ENCODE measurements at regions not wholly inside any gene's neighbourhood (a gene's known extent, or its start where the extent isn't known, plus 50 kb on each side); places are given as distances from the start of the nearest gene placed in this dataset.
"Not testable (repeated sequence)": the region's sequence is repeated elsewhere in the genome, so short reads cannot be mapped to it uniquely, and the experiment has no call there.

DNA sequence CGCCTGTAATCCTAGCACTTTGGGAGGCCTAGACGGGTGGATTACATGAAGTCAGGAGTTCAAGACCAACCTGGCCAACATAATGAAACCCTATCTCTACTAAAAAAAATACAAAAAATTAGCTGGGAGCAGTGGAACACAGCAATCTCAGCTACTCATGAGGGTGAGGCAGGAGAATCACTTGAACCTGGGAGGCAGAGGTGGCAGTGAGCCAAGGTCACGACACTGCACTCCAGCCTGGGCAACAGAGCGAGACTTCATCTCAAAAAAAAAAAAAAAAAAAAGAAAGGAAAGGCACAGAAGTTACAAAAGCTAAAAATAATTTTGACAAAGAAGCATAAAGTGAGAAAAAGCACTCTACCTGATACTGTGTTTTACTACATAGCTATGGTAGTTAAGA lies 618.1 kb downstream of the PDHA2 start:
- DNase-seq: not testable (repeated sequence)

DNA sequence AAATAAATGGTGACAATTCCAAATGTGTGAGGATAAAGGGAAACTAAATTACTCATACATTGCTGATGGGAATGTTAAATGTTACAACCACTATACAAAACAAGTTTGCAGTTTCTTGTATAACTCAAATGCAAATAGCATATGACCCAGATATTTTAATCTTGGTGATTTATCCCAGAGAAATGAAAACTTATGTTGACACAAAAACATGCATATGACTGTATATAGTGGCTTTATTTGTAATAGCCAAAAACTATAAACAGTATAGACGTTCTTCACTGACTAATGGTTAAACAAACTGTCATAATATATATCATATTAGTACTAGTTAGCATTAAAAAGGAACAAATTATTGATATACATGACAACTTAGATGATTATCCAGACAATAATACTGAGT lies 619.2 kb downstream of the PDHA2 start:
- DNase-seq: no peak

DNA sequence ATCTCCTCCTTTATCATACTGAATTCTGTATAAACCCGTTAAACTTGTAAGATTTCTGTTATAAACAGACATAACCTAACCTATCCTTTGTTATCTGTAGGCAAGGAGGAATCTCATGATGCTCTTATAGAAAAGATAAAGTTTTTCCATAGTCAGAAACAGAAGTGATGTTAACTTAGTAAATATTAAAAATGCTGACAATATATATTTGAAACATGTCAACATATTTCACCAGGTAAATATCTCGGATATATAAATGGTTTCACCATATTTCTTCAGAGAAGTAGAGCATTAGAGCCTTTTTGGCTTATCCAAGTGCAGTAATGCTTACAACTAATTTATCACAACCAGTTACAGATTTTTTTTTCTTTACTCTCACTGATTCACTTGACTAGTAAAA lies 625.9 kb downstream of the PDHA2 start:
- DNase-seq: no peak

DNA sequence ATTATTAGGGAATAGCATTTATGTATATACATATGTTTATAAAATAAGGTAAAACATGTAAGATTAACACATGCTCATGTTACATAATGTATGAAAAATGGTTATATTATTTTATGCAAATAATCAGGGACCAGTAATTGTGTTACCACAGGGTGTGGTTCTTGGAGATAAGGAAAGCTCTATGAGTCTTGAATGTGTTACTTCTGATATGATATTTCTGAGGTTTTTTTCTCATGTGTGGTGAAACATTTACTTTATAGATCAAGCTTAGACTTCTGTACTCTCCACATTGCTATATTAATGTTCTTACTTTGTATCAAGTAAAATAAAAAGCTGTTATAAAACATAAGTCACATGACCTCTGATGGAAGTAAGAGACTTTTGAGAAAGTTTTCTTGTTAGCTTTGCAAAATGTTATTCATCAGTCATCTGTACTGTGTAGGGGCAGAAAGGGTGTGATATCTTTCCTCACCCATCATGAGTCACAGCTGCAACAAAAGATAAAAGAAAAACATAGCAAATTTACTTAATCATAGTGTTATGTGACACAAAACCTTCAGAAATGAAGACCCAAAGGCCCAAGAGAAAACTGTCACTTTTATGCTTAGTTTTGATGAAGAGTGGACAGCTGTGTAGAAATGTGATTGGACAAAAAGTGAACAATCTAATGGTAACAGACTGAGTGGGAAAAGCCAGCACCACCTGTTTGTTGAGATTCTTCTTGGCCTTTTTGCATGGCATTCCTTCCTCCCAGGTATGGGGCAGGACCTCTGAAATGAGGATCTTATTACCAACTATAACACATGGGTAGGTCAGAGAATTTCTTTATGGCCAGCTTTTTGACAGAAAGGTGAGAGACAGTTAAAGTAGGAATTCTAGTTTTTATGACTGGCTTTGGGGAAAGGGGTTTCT lies 632.3 kb downstream of the PDHA2 start:
- no peak for DNase-seq

DNA sequence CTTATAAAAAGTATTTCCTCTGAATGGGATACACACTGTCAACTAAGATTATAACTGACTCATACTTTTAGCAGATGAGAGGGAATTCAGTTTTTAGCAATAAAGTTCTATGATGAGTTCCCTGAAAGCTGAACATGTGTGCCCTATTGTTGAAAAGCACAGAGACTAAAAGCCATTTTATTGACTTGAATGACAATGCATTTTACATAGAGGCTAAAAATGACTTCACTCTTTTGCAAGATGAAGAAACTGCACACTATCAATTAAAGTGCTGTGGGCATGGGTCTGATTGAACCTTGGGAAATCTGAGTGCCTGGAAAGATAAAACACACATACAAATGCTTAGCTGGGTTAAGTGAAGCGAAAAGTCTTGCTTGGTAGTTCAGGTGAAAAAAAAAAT lies 633.4 kb downstream of the PDHA2 start:
- no peak for DNase-seq

DNA sequence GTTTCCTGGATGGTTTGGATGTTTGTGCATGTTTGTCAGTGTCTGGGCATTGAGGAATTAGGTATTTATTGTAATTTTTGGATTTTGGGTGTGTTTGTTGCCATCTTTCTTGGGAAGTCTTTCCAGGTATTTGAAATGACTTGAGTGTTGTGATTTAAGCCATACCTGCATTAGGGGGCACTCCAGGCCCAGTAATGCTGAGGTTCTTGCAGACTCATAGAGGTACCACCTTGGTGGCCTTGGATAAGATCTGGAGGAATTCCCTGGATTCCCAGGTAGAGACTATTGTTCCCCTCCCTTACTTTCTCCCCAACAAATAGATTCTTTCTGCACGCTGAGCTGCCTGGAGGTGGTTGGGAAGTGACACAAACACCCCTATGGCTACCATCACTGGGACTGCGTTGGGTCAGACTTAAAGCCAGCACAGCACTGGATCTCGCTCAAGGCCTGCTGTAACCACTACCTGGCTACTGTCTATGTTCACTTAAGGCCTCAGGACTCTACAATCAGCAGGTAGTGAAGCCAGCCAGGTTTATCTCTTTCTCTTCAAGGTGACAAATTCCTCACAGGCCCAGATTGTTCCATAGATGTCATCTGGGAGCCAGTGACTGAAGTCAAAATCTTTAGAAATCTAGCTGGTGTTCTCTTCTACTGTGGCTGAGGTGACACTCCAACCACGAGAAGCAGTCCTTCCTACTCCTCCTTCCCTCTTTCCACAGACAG lies 643.6 kb downstream of the PDHA2 start:
- no peak for DNase-seq

DNA sequence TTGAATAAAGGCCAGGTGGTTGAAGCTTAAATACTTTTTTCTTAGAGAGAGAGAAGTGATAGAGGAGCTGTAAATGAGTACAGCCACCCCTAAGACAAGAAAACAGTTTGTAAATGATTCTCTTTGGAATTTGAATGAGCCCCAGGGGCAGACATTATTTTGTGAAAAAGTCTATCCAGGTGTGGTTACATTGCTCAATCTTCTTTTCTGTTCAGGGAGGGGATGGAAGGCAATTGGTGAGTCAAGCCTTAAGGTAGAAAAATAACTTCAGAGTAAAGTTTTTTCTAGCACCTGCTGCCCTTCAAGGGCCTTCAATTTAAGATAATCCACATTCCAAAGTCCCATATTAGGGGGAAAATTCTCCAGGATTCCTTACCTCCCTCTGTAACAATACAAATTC lies 646.7 kb downstream of the PDHA2 start:
- no peak for DNase-seq

DNA sequence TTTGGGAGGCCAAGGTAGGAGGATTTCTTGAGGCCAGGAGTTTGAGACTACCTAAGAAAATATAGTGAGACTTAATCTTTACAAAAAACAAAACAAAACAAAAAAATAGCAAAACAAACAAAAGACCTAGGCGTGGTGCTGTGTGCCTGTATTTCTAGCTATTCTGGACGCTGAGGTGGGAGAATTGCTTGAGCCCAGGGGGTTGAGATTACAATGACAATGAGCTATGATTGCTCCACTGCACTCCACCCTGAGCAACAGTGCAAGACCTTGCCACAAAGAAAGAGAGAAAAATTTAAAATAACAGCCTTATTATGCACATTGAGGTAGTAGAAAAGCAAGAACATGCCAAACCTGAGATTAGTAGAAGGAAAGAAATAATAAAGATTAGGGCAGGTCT lies 657.7 kb downstream of the PDHA2 start:
- no peak for DNase-seq

DNA sequence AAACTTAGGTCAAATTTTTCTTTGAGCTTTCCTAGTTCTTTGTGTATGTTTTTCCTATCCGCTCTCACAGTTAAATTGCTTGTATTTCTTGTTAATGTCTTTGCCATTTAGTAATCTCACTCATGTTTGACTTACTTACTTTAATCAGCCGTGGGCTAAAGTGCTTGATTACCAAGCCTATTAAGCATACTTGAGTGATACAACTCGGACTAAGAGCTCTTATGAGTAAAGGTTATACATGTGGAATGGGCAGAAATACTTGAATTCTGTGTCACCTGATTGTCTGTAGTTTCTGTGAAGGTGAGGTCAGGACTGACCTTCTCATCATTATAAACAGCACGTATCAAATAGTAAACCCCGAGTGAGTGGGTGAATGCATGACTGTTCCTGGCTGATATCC lies 664.5 kb downstream of the PDHA2 start:
- DNase-seq: no peak

DNA sequence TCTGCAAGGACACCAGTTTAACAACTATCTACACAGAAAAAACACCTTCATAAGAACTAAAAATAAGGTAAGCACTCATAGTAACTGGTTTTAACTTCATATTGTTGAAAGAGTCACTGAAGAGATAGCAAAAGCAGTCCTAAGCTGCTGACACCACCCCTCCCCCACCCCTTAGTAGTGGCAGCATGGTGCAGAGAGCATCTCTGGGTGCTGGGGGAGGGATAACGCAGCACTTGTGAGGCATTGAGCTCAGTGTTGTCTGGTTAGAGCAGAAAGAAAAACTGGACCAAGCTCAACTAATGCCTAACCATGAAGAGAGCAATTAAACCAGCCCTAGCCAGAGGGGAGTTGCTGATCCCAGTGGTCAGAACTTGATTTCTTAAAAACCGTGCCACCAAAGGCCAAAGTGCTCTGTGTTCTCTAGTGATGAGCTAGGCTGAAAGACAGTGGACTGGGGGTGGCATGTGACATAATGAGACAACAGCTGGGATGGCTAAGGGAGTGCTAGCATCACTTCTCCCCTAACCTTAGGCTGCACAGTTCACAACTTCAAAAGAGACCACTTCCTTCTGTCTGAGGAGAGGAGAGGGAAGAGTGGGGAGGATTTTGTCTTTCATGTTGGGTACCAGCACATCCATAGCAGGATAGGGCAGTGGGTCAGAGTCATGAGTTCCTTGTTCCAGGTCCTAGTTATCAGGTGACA lies 669.3 kb downstream of the PDHA2 start:
- DNase-seq: no peak

DNA sequence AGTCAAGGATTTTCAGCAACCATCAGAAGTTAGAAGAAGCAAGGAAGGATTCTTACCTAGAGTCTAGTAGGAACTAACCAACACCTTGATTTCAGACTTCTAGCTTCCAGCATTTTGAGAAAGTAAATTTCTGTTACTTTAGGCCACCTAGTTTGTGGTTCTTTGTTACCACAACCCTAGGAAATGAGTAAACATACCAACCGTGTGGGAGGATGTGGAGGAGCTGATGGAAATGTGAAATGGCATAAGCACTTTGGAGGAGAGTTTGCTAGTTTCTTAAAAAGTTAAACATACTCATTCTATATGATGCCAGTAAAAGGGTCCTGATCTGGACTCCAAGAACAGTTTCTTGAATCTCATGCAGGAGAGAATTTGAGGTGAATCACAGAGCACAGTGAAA lies 679.4 kb downstream of the PDHA2 start:
- no peak for DNase-seq

DNA sequence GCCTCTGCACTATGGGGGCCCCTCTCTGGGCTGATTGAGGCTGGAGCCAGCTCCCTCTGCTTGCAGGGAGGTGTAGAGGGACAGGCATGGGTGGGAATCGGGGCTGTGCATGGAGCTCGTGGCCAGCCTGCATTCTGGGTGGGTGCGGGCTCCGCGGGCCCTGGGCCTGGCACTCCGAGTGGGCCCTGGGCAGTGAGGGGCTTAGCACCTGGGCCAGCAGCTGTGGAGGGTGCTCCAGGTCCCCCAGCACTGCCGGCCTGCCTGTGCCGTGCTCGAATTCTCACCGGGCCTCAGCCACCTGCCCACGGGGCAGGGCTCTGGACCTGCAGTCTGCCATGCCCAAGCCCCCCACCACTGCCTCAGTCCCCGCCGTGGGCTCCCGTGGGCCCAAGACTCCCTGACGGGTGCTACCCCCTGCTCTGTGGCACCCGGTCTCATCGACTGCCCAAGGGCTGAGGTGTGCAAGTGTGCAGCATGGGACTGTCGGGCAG lies 681.2 kb downstream of the PDHA2 start:
- no peak for DNase-seq

DNA sequence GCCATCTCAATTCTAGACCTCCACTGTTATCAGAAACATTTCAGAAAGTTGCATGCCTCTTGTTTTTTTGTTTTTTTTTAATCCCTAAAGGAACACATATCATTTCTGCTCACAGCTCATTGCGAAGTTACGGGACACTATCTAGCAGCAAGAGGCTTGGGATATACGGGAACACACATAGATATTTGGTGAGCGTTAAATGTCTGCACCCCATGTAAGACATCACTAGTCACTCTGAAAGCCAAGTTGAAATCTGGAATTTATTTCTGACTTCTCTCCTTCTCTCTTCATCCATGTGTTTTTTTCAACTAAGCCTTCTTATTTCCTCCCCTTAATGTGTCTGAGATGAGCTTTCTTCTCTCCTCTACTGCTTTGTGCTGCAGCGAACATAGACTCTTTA lies 683.7 kb downstream of the PDHA2 start:
- no peak for DNase-seq

DNA sequence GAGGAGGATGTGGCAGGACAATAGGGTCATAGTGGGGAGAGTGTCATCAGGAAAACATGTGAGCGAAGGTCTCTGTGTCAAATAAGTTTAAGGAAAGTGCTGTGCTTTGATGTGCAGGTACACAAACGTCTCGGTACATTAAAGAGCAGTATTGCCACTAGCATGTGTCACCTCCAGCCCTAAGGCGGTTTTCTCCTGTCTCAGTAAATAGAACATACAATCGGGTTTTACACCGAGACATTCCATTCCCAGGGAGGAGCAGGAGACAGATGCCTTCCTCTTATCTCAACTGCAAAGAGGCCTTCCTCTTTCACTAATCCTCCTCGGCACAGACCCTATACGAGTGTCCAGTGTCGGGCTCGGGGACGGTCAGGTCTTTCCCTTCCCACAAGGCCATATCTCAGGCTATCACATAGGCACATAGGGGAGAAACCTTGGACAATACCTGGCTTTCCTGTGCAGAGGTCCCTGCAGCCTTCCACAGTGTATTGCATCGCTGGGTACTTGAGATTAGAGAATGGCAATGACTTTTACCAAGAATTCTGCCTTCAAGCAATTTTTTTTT lies 684.5 kb downstream of the PDHA2 start:
- no peak for DNase-seq

DNA sequence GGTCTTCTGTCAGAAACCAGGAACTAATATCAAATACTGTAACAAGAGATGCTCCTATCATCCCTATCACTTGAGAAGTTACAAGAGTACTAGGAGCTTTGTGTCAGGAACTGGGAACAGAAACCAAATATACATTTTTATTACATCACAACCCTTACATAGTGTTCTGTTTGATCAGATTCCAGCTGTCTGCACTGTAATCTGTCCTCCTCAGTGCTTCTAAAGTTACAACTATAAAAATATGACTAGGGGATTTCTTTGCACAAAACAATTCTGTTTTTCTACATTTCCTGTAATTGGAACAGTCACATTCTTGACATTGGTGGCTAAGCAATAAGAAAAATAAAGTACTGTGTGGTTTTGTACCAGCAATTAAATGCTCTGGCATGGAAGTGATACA lies 686.0 kb downstream of the PDHA2 start:
- DNase-seq: no peak

DNA sequence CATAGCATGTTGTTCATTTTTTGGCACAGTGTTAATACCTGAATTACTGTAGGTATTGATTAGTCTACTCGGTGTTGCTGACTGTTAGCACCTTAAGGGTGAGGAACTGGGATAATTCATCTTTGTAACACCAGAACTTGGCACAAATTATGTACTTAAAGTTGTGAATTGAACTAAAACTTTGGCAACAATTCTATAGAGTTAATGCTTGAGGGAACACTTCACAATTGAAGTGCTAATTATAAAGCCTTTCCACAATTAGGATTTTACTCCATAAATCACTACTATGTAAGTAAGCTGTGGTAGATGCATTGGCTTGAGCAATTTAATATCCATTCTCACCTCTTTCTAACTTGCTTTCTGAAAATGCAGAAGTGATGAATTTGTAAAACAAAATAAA lies 686.7 kb downstream of the PDHA2 start:
- no peak for DNase-seq

DNA sequence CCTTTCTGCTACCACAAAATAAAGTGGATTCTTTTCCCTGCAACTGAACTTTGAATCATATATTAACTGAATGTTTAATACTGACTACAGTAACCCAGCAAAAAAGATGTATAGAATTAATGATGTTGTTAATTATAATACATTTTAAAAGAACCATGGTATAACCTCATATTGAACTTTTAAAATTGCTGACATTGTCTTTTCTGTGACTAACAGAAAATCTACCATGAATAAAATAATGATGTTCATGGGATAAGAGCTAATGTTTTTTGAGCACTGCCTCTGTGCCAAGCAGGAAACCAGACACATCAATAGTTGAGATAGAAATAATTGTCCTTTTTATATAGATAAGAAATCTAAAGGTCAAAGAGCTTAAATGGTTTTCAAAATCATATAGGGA lies 691.9 kb downstream of the PDHA2 start:
- DNase-seq: no peak

DNA sequence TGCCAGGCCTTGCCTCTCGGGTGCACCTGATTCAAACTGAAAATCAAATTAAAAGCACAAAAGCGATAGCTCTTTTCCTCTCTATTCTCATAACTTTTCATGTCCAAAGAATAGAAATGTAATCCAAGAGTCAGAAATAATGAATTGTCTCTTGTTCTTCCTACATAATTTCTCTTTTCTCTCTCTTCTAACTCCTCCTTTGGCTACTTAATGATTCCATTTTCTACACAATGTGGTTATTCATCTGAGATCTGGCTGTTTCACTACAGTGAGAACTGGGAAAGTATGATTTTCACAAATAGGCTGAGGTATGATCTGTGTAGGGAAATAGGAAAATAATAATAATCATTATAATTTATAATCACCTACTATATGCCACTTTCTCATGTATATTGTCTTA lies 703.5 kb downstream of the PDHA2 start:
- DNase-seq: no peak

DNA sequence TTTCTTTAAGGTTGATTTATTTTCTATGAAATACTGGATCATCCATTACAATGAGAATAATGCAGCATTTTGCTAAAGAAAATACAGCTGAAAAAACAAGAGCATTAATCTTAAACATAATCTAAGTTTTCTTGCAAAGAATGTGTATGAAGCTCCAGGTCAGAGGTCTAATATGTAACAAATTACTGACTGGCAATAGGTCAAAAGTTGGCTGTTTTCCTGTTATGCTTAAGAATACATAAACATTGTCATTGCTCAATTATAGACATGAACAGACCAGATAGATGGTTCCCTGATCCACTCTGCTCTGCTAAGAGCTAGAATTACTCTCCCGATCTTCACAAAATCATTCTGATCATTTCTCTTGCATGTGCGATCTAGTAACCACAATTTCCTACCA lies 718.6 kb downstream of the PDHA2 start:
- no peak for DNase-seq

DNA sequence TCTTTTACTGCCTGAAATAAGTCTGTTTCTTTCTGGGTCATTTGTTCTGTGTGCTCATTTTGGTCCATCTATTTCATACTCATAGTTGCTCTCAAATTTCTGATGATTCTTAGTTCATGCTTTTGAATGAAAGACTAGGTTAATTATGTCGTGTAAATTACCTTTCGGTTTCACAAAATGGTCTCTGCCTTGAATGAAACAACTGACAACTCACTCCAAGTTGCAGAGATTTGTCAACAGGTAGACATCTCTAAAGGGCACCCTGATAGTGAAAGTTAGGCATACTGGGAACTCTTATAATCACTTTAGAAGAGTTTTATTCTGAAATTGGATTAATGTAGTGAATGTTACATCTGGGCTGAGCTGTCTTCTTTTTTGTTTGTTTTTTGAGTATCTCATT lies 726.9 kb downstream of the PDHA2 start:
- DNase-seq: no peak

DNA sequence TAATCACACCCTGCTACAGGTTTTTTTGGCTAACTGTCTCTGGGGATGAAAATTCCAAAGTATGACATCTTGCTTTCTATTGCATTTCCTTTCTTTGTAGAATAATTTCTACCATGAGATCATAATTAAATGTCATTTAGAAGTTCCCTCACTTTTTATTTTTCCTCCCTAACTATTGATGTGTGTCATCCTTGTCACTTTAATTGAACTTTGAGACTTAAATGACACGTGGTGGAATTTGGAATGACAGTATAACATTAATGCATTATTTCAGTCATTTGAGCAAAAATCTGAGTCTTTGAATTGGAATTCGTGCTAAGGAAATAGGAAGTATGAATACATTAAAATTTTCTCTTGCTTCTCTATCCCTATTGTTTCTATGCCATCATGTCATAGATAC lies 745.4 kb downstream of the PDHA2 start:
- DNase-seq: no peak

DNA sequence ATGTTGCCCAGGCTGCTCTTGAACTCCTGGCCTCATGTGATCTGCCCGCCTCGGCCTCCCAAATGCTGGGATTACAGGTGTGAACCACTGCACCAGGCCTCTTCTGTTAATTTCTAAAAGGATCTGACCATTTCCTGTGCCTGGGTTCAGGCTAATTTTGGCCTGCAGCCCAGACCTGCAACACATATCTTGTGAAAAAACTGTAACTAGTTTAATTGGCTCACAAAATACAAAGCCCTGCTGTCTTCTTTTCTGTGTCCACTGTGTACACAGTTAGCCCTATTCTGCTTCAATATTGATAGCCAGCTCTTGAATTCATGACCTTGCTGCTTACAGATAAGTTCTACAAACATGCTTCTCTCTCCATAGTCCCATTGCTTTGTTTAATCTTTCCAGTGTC lies 753.5 kb downstream of the PDHA2 start:
- DNase-seq: peak; percentile 32

DNA sequence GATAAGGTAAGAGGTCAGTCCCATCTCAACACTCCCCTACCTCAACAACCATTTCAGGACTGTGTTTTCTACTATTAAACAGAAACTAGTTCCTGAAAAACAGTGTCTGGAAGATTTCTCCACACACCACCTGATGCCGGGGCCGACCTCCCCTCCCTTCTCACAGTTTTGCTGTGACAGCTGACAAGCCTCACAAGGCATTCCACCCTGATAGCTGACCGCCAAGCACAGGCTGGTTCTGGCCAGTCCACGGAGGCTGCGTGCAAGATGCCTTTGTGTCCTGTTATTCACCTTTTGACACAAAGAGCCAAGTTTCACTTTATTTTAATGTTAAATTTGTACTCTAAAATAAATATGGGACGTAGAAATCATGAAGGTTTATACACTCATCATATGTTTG lies 758.6 kb downstream of the PDHA2 start:
- DNase-seq: no peak
